ENCODE measurements at regions not wholly inside any gene's neighbourhood (a gene's known extent, or its start where the extent isn't known, plus 50 kb on each side); places are given as distances from the start of the nearest gene placed in this dataset.

DNA sequence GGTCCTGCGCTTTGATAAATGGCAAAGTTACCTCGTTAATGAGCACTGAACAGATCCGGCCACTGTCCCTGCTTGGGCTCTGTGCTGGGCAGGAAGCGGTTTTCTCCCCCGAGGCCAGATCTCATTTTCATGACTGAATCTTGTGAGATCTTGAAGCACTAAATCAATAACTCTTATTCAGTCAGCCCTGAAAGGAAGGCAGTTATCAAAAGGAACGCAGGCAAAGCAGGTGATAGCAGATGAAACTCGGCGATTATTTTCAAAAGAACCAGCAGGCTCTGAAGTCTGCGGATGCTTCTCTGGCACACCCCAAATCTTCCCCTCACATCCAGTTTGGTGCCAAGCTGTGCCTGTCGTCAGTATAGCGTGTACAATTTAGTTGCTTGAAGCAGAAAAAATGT is 228.7 kb downstream of the BAMBI start:
- Histone ChIP-seq H3K79me2 (replicated peaks; ENCODE audit: insufficient read depth) (no peaks in the 10 kb centered on the region), H3K4me3 (no peak overlapping the region), H3K36me3 (ENCODE audit: insufficient read depth) (no peaks in the 10 kb centered on the region), H3K27me3 (ENCODE audit: insufficient read depth) (no peaks in the 10 kb centered on the region), H3K9me2 (ENCODE audit: insufficient read depth) (no peaks in the 10 kb centered on the region), H4K20me1 (replicated peaks; ENCODE audit: insufficient read depth) (no peaks in the 10 kb centered on the region), H2AFZ (no peak overlapping the region; the same call in 1 of the 2 replicates), H3F3A (replicated peaks; ENCODE audit: low read depth) (no peaks in the 10 kb centered on the region), H3K4me2 (no peak overlapping the region), H3K4me1 (ENCODE audit: insufficient read depth) (no peaks in the 10 kb centered on the region), H3K27ac (ENCODE audit: low read depth) (no peak overlapping the region)
- Mint-ChIP-seq H3K4me3 (no peak overlapping the region), H3K9me3 (peaks cover 5% of the 10 kb centered on the region), H3K4me1 (no peaks in the 10 kb centered on the region), H3K36me3 (ENCODE audit: low read depth) (peaks cover 4% of the 10 kb centered on the region; the same call in 1 of the 3 replicates), H3K27me3 (ENCODE audit: insufficient read depth, low read depth, poor library complexity) (no peaks in the 10 kb centered on the region), H3K27ac (no peak overlapping the region)
- no peak for ATAC-seq
- no peak for TF ChIP-seq ZNF331 (CRISPR knock-in tag; IDR thresholded peaks at IDR 0.05; ENCODE audit: low read depth)
- no peak for TF ChIP-seq STAT1 (IDR thresholded peaks at IDR 0.05; ENCODE audit: unreplicated experiment)
- no peak for TF ChIP-seq NANOG (IDR thresholded peaks at IDR 0.05; ENCODE audit: borderline replicate concordance)
- TF ChIP-seq, protein P1, sequence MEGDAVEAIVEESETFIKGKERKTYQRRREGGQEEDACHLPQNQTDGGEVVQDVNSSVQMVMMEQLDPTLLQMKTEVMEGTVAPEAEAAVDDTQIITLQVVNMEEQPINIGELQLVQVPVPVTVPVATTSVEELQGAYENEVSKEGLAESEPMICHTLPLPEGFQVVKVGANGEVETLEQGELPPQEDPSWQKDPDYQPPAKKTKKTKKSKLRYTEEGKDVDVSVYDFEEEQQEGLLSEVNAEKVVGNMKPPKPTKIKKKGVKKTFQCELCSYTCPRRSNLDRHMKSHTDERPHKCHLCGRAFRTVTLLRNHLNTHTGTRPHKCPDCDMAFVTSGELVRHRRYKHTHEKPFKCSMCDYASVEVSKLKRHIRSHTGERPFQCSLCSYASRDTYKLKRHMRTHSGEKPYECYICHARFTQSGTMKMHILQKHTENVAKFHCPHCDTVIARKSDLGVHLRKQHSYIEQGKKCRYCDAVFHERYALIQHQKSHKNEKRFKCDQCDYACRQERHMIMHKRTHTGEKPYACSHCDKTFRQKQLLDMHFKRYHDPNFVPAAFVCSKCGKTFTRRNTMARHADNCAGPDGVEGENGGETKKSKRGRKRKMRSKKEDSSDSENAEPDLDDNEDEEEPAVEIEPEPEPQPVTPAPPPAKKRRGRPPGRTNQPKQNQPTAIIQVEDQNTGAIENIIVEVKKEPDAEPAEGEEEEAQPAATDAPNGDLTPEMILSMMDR (conservative IDR thresholded peaks at IDR 0.05; ENCODE audit: low read depth in 2 of 2) = no peak
- DNase-seq (ENCODE audit: low spot score) = no peak

DNA sequence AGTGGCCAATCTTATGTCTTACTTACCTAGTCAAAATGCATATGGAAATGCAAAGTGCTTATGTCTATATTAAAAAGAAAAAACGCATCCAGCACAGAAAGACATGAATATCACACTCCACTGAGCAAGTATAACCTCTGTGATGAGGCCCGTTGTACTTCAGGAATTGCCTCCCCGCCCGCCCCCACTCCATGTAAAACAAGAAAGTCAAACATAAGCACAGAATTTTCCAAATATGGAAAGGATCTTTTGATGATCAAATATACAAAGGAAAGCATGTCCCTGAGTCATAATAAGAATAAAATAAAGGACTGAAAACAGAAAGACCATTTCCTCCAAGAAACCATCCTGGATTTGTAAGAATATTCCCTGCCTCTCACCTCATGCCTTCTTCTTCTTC is 229.1 kb downstream of the BAMBI start:
- Histone ChIP-seq H3K4me3 (no peak overlapping the region), H2AFZ (peak overlapping the region; percentile 69; the same call in 1 of the 2 replicates), H3K36me3 (ENCODE audit: insufficient read depth) (no peaks in the 10 kb centered on the region), H3F3A (replicated peaks; ENCODE audit: low read depth) (no peaks in the 10 kb centered on the region), H3K4me1 (ENCODE audit: insufficient read depth) (no peaks in the 10 kb centered on the region), H3K4me2 (no peak overlapping the region), H3K27me3 (ENCODE audit: insufficient read depth) (no peaks in the 10 kb centered on the region), H4K20me1 (replicated peaks; ENCODE audit: insufficient read depth) (no peaks in the 10 kb centered on the region), H3K79me2 (replicated peaks; ENCODE audit: insufficient read depth) (no peaks in the 10 kb centered on the region), H3K27ac (ENCODE audit: low read depth) (no peak overlapping the region), H3K9me2 (ENCODE audit: insufficient read depth) (no peaks in the 10 kb centered on the region)
- H3K36me3 Mint-ChIP-seq (ENCODE audit: low read depth) = peaks cover under 1% of the 10 kb centered on the region; the same call in 1 of the 3 replicates
- no peak overlapping the region for H3K4me3 Mint-ChIP-seq
- DNase-seq (ENCODE audit: low spot score) (no peak), ATAC-seq (no peak)
- no peak overlapping the region for H3K27ac Mint-ChIP-seq
- peaks cover under 1% of the 10 kb centered on the region; the same call in 2 of the 3 replicates for H3K9me3 Mint-ChIP-seq
- no peaks in the 10 kb centered on the region for H3K27me3 Mint-ChIP-seq (ENCODE audit: insufficient read depth, low read depth, poor library complexity)
- H3K4me1 Mint-ChIP-seq = no peaks in the 10 kb centered on the region
- TF ChIP-seq, protein P2, sequence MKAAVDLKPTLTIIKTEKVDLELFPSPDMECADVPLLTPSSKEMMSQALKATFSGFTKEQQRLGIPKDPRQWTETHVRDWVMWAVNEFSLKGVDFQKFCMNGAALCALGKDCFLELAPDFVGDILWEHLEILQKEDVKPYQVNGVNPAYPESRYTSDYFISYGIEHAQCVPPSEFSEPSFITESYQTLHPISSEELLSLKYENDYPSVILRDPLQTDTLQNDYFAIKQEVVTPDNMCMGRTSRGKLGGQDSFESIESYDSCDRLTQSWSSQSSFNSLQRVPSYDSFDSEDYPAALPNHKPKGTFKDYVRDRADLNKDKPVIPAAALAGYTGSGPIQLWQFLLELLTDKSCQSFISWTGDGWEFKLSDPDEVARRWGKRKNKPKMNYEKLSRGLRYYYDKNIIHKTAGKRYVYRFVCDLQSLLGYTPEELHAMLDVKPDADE (IDR thresholded peaks at IDR 0.05) = no peak
- no peak for TF ChIP-seq EZH2phosphoT487 (IDR thresholded peaks at IDR 0.05; ENCODE audit: unreplicated experiment)
- TF ChIP-seq, protein P3, sequence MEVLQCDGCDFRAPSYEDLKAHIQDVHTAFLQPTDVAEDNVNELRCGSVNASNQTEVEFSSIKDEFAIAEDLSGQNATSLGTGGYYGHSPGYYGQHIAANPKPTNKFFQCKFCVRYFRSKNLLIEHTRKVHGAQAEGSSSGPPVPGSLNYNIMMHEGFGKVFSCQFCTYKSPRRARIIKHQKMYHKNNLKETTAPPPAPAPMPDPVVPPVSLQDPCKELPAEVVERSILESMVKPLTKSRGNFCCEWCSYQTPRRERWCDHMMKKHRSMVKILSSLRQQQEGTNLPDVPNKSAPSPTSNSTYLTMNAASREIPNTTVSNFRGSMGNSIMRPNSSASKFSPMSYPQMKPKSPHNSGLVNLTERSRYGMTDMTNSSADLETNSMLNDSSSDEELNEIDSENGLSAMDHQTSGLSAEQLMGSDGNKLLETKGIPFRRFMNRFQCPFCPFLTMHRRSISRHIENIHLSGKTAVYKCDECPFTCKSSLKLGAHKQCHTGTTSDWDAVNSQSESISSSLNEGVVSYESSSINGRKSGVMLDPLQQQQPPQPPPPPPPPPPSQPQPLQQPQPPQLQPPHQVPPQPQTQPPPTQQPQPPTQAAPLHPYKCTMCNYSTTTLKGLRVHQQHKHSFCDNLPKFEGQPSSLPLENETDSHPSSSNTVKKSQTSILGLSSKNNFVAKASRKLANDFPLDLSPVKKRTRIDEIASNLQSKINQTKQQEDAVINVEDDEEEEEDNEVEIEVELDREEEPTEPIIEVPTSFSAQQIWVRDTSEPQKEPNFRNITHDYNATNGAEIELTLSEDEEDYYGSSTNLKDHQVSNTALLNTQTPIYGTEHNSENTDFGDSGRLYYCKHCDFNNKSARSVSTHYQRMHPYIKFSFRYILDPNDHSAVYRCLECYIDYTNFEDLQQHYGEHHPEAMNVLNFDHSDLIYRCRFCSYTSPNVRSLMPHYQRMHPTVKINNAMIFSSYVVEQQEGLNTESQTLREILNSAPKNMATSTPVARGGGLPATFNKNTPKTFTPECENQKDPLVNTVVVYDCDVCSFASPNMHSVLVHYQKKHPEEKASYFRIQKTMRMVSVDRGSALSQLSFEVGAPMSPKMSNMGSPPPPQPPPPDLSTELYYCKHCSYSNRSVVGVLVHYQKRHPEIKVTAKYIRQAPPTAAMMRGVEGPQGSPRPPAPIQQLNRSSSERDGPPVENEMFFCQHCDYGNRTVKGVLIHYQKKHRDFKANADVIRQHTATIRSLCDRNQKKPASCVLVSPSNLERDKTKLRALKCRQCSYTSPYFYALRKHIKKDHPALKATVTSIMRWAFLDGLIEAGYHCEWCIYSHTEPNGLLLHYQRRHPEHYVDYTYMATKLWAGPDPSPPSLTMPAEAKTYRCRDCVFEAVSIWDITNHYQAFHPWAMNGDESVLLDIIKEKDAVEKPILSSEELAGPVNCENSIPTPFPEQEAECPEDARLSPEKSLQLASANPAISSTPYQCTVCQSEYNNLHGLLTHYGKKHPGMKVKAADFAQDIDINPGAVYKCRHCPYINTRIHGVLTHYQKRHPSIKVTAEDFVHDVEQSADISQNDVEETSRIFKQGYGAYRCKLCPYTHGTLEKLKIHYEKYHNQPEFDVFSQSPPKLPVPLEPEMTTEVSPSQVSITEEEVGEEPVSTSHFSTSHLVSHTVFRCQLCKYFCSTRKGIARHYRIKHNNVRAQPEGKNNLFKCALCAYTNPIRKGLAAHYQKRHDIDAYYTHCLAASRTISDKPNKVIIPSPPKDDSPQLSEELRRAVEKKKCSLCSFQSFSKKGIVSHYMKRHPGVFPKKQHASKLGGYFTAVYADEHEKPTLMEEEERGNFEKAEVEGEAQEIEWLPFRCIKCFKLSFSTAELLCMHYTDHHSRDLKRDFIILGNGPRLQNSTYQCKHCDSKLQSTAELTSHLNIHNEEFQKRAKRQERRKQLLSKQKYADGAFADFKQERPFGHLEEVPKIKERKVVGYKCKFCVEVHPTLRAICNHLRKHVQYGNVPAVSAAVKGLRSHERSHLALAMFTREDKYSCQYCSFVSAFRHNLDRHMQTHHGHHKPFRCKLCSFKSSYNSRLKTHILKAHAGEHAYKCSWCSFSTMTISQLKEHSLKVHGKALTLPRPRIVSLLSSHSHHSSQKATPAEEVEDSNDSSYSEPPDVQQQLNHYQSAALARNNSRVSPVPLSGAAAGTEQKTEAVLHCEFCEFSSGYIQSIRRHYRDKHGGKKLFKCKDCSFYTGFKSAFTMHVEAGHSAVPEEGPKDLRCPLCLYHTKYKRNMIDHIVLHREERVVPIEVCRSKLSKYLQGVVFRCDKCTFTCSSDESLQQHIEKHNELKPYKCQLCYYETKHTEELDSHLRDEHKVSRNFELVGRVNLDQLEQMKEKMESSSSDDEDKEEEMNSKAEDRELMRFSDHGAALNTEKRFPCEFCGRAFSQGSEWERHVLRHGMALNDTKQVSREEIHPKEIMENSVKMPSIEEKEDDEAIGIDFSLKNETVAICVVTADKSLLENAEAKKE (CRISPR knock-in tag; IDR thresholded peaks at IDR 0.05) = no peak
- TF ChIP-seq NANOG (IDR thresholded peaks at IDR 0.05; ENCODE audit: borderline replicate concordance) = no peak
- TF ChIP-seq, protein P1 (conservative IDR thresholded peaks at IDR 0.05; ENCODE audit: low read depth in 2 of 2) = no peak
- no peak for TF ChIP-seq ZNF114 (CRISPR knock-in tag; IDR thresholded peaks at IDR 0.05)

Measured in GM23338 (cell line).